RWPE1 (cell line): ENCODE measurements at regions not wholly inside any gene's neighbourhood (a gene's known extent, or its start where the extent isn't known, plus 50 kb on each side); places are given as distances from the start of the nearest gene placed in this dataset.

ENCODE experiments used
- CTCF ChIA-PET: fragments of 350-600 bp; sonication (Branson Sonifier 250); formaldehyde crosslinking; extraction: SDS; loops from one replicate; lab custom pipeline; 2021; lab: Yijun Ruan, JAX
- POLR2A ChIA-PET: fragments of 400-600 bp; formaldehyde crosslinking; extraction: SDS; loops from one replicate; lab custom pipeline; 2020; ENCODE audit warnings: antibody characterized with exemption; ENCODE audit not compliant: low non-redundant PET; lab: Yijun Ruan, JAX
- DNase-seq: peaks from one replicate; pipeline ENCODE4 v3.0.0; 2012; ENCODE audit warnings: low spot score
- H3K27ac ChIP-seq: fragments of 450-650 bp; 2 replicates; pipeline ENCODE4 v1.5.1; 2017
- CTCF ChIP-seq: fragments of 450-650 bp; conservative IDR thresholded peaks from 2 replicates; pipeline ENCODE4 v1.5.1; 2017; ENCODE audit warnings: low read depth, mild to moderate bottlenecking

GRCh38 chr18:78496079-78496478 lies 483.5 kb upstream of the SALL3 start:
- POLR2A ChIA-PET, result no interaction called here
- H3K27ac ChIP-seq, result no peak overlapping the region
- CTCF ChIA-PET, result no interaction called here
- no peak for TF ChIP-seq CTCF
- no peak for DNase-seq

- TF ChIP-seq CTCF, result no peak
- no peak for DNase-seq
Observed at GRCh38 chr18:78497641-78498040, 482.0 kb upstream of the SALL3 start.

GRCh38 chr18:78499586-78499985 lies 480.0 kb upstream of the SALL3 start:
- ChIA-PET CTCF (no interaction called here), POLR2A (no interaction called here)
- no peak overlapping the region for H3K27ac ChIP-seq
- no peak for TF ChIP-seq CTCF
- DNase-seq, result no peak

More at GRCh38 chr18:78497641-78498040, 482.0 kb upstream of the SALL3 start:
- ChIA-PET POLR2A (no interaction called here), CTCF (no interaction called here)
- no peak overlapping the region for H3K27ac ChIP-seq

GRCh38 chr18:78501251-78501650 lies 478.4 kb upstream of the SALL3 start:
- ChIA-PET CTCF (no interaction called here), POLR2A (no interaction called here)
- TF ChIP-seq CTCF, result no peak
- no peak for DNase-seq
- H3K27ac ChIP-seq, result no peak overlapping the region

- POLR2A ChIA-PET, result no interaction called here
- no peak for DNase-seq
- H3K27ac ChIP-seq, result no peak overlapping the region
- no peak for TF ChIP-seq CTCF
- CTCF ChIA-PET, result no interaction called here
Observed at GRCh38 chr18:78503129-78503528, 476.5 kb upstream of the SALL3 start.

- DNase-seq, result no peak
- H3K27ac ChIP-seq, result no peak overlapping the region
- ChIA-PET CTCF (no interaction called here), POLR2A (no interaction called here)
- no peak for TF ChIP-seq CTCF
Observed at GRCh38 chr18:78505851-78506461, 473.7 kb upstream of the SALL3 start.
